Non-pigmented ciliary epithelial cell (primary cell): ENCODE measurements at regions not wholly inside any gene's neighbourhood (a gene's known extent, or its start where the extent isn't known, plus 50 kb on each side); places are given as distances from the start of the nearest gene placed in this dataset.
"Not testable (repeated sequence)": the region's sequence is repeated elsewhere in the genome, so short reads cannot be mapped to it uniquely, and the experiment has no call there.

Experiments used
- DNase-seq: peaks from one replicate; pipeline ENCODE4 v3.0.0-alpha.2; 2010; ENCODE audit warnings: low read depth

DNA sequence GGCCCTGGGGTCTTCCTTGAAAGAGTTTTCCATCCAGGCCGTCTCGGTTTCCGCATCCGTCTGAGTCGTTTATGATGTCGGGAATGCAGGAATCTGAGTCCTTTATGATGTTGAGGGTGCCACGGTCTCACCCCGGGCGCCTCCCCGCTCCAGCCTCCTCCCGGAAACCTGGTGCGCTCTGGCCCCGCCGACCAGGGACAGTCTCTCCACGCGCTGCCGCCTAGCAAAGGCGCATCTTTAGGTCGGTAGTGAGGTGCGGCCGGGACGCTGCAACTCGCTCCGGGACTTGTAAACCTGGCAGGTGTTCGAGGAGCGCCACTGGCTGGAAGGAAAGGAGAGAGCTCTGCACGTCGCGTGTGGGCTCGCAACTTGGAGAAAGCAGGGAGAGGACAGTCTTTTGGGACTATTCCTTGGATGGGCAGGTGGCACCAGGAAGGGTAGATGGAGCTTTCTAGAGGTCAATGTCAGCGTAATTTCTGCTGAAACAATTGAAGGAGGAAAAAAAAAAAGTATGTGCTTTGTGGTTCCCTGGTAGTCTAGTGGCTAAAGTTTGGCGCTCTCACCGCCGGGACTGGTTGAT, 132.0 kb downstream of the FAM72B start:
- not testable (repeated sequence) for DNase-seq

DNA sequence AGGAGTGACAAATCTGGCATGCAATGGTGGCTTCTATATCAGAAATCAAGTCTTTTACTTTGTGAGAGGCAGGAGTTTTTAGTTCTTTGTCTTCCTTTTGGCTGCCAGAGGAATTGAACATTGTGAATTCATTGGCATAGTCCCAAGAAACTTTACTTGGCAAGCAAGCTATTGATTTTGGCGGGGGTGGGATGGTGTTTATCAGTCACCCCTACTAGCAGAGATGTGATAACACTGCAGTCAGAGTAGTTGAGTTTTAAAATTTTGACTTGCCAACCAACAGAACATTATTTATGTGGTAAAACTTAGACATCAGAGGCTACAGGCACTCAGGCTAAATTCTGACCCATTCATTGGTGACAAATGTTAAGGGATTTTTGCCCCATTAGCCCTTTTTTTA, 129.2 kb downstream of the FAM72B start:
- not testable (repeated sequence) for DNase-seq

DNA sequence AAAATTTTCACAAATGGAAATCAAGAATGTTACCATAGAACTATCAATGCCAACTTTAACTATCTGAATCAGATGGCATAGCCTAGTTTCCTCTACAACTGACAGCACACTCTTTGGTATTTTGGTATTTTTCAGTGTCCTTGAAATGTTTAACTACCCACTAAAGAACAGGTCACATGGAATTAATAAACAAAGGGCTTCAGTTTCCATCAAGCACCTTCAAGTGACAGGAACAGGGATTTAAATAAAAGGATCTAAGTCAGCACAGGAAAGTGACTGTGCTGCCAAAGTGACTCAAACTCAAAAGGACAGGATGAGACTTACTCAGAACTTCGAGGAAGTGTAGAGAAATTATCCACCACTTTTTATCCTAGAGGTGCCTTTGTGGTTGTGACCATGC, 117.2 kb downstream of the FAM72B start:
- not testable (repeated sequence) for DNase-seq

DNA sequence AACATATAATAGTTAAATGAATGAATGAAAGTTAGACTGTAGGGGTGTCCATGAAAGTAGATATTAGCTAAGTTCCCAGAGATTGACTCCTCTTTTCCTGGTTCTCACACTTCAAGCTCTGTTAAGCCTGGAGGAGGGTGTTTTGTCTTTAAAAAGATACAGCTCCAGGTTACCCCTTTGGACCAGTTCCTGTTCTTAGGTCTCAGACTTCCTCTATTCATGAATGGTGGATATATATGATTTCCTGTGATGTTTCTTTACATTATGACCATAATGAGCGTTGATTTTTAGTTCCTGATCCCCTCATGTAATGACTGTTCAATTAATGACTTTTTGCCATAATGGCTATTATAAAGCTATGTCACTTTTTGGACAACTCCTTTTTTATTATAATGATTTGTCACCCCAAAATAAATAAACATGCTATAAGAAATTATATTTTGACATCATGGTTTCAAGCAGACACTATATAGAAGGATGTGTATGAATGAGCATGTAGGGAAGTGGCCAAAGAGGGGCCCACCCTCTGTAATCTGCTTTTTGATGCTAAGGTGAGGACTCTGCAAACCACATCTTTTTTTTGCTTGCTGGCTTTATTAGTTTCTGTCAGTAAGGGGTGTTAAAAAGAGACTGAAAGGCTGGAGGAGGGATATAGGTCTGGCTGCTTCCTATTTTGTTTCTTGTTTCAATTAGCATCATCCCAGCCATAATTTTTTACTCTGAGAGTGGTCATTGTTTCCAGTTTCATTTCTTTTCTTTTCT, 115.2 kb downstream of the FAM72B start:
- not testable (repeated sequence) for DNase-seq

DNA sequence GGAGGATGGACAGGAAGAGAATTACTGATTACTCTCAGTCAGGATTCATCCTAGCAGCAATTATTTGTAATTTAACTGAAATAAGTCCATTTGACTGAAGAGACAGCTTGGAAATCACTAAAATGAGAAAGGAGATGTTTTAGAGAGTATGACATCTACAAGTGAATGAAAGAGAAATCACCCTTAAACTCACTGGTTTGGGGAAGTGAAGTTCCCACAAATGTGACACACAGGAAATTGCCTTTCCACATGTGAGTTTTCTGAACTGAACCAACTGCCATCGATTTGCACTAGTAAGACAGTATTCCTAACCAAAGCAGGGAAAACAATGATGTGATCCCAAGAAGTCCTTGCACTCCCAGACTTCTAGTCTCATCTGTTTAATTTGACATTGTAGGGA, 110.3 kb downstream of the FAM72B start:
- not testable (repeated sequence) for DNase-seq

DNA sequence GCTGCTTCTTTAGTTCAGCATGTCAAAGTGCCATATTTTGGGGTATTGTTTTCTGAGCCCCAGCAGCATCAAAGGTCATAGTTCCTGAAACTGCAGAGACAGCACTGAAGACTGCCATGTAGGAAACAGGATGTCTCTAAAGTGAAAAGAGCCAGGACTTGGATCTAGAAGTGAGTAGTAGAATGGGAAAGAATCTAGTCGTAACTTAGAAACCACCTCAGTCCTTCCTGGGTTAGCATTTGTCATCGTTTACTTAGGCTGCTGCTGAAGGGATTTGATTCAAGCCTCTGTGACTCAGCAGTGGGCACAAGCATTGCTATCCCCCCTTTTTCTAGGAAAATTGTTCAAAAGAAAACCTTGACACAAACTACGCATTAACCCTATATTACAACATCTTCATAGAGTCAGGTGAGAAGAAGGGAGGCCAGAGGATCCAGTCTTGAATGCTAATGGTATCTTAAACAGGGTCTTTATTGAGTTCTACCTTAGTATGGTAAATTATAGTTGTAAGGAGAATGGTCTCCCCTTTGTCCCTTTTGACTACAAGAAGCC, 108.8 kb downstream of the FAM72B start:
- not testable (repeated sequence) for DNase-seq

DNA sequence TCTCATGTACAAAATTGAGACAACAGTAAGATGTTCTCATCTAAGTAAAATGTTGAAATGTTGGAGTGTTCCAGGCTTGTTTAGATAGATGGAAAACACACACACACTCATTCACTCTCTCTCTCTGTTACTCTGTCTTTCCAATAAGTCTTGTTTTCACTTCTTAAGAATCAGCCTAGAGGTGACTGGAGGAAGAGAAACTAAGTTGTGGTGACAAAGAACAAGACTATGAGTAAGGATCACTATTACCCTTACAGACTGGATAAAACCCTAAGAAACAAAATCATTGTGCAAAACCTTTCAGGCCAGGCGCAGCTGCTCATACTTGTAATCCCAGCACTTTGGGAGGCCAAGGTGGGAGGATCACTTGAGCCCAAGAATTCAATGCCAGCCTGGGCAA, 107.5 kb downstream of the FAM72B start:
- DNase-seq: not testable (repeated sequence)

DNA sequence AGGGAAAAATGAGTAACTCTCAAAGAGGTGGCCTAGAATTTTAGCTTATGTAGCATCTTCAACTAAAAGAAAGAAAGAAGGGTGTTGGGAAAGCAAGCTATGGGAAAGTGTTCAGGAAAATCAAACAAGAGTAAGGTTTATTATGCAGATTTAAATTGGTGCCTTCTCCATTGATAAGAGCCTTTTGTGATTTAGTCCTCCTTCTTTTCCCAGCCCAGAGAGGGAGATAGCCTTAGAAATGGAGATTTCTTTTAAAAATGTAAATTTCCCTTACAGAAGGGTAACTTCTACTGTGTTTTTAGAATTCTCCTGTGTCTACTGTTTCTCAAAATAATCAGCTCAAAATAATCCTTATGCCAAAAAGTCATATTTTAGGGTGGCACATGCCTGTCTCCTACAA, 104.5 kb downstream of the FAM72B start:
- DNase-seq: not testable (repeated sequence)

DNA sequence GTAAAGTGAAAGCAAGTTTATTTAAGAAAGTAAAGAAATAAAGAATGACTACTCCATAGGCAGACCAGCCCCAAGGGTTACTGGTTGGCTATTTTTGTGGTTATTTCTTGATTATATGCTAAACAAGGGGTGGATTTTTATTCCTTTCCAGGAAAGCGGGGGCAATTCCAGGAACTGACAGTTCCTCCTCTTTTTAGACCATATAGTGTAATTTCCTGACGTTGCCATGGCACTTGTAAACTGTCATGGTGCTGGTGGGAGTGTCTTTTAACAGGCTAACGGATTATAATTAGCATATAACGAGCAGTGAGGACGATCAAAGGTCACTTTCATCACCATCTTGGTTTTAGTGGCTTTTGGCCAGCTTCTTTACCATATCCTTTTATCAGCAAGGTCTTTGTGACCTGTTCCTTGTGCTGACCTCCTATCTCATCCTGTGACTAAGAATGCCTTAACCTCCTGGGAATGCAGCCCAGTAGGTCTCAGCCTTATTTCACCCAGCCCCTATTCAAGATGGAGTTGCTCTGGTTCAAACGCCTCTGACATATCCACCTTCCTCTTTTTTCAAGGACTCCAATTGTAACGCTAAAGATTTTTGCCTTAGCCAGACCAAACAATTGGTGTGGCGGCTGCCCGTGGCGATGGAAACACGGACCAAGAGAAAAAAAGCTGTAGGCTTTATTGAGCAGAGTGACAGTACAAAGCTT, 103.8 kb downstream of the FAM72B start:
- DNase-seq: not testable (repeated sequence)

DNA sequence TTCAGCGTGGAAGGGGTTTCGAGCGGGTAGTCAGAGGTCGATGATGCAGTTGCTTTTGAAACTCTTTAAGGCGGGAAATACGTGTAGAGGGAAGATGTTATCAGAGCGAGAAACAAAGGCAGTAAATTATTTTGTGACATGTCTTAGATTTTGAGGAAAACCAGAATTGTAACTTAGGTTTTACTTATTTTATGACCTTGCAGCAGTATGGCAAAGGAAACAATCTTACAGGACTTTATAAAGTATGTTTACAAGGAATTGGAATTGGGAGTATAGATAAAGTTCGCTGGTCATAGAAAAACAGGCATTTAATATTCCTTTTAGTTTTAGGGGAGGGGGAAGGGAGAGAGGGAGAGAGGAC, 103.3 kb downstream of the FAM72B start:
- not testable (repeated sequence) for DNase-seq

DNA sequence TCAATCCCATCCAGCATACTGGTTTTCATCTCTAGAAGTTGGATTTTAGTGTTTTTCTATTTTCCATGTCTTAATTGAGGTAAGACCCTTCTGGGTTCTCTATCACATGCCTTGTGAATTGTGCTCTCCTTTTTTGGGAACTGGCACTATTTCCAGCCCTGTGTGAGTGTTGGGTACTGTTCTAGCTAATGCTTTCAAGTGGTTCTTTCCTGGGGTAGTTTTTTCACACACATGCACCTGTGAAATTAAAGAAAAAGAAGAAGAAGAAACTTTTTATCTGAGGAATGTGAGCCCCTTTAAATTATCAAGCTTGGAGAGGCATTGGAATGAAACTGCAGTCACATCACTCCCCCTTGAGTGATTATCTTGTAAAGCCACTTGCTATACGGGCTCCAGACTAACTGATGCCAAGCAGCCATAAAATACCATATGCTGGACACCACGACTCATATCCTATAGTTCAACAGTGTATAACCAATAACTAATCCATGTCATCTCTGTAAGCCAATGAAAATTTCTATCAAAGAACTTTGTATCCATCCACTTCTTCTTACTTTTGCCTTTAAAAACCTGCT, 102.4 kb downstream of the FAM72B start:
- DNase-seq: not testable (repeated sequence)

DNA sequence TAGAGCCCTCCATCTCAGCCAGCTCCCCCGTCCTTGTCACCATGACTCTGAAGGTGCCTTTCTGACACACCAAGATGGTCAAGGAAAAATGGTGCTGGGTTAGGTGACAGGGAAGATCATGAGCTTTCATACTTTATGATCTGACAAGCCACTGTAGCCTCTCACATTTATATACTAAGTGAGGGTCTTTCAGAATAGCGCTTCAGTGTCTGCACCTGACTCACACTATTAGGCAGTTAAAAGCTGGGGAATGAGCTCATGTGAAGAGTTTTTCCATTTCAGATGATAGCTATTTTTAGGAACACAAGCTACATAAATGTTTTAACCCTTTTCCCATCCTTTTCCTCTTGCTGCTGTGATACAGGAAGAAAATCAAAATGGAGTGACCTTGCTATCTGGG, 101.1 kb downstream of the FAM72B start:
- not testable (repeated sequence) for DNase-seq

DNA sequence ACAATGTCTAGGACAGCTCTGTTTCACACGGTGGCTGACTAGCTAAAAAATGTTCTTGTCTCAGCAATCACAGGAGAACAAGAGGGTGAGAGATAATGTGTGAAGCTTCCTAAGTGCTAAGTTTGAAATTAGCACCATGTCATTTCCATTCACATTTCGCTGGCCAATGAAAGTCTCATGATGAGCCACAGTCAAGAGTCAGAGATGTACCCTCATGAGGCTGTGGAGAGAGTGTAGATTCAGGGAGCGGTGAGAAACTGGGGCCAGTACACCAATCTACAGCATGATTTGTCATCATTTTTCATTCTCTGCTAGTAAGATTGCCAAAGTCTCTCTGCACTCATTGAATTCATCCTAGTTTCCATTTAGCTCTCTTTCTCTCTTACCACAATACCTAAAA, 97.9 kb downstream of the FAM72B start:
- not testable (repeated sequence) for DNase-seq

DNA sequence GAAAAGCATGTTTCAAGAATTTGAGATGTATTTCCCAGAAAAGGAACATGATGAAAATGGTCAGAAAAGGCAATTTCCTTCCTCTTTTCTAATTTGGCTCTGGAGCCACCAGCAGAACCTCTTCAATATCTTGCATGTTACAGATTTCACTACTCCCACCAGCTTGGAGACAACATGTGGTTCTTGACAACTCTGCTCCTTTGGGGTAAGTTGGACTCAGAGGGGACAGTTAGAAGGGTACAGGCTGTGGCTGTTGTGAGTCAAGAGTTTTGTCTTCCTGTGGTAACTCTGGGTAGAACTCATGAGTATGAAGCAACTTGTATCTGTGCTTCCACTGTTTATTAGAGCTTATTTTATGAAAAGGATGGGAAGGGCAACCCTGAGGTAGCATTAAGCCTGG, 96.9 kb downstream of the FAM72B start:
- DNase-seq: not testable (repeated sequence)

DNA sequence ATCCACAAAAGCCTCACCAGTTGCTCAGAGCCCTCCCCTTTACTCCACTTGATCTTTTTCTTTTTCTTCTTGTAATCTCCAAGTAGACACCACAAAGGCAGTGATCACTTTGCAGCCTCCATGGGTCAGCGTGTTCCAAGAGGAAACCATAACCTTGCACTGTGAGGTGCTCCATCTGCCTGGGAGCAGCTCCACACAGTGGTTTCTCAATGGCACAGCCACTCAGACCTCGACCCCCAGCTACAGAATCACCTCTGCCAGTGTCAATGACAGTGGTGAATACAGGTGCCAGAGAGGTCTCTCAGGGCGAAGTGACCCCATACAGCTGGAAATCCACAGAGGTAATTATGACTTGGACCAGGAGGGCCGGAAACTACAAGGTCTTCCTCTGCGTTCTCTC, 95.6 kb downstream of the FAM72B start:
- not testable (repeated sequence) for DNase-seq

DNA sequence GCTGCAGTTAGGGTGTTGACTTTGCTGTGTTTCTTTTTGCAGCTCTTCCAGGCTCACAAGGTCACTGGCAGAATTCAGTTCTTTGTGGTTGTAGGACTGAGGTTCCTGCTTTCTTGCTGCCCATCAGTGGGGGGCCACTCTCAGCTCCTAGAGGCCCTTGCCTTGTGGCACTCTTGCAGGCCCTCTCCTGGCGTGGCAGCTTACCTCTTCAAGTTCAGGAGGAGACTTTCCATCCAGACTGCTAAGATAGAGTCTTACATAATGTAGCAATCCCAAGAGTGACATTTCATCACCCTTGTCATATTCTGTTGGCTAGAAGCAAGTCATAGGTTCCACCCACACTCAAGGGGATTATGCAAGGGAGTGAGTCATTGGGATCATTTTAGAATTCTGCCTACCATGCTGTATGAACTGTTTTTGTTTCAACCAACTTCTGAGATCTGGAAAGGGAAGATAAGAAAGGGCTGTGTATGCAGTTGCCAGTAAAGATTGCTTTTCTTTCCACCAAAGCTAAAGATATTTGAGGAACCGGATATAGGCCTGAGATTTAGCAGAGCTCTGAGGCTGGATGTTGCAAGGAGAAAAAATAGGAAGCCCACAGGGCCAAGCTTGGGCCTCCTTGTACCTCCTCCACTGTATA, 91.7 kb downstream of the FAM72B start:
- not testable (repeated sequence) for DNase-seq

DNA sequence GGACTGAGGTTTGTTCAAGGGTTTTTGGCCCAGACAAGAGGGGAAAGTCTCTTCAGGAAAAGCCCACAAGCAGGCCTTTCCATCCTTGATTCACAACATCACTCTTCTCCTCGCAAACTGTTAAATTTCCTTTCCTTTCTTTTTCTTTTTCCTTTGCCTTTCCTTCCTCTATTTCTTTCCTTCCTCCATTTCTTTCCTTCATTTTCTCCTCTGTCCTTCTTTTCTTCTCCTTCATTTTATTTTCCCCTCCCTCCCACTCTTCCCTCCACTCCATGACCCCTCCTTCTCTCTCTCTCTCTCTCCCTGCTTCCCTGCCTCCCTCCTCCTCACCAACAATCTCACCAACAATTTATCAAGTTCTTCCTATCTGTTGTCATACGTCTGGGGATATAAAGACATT, 89.1 kb downstream of the FAM72B start:
- not testable (repeated sequence) for DNase-seq

DNA sequence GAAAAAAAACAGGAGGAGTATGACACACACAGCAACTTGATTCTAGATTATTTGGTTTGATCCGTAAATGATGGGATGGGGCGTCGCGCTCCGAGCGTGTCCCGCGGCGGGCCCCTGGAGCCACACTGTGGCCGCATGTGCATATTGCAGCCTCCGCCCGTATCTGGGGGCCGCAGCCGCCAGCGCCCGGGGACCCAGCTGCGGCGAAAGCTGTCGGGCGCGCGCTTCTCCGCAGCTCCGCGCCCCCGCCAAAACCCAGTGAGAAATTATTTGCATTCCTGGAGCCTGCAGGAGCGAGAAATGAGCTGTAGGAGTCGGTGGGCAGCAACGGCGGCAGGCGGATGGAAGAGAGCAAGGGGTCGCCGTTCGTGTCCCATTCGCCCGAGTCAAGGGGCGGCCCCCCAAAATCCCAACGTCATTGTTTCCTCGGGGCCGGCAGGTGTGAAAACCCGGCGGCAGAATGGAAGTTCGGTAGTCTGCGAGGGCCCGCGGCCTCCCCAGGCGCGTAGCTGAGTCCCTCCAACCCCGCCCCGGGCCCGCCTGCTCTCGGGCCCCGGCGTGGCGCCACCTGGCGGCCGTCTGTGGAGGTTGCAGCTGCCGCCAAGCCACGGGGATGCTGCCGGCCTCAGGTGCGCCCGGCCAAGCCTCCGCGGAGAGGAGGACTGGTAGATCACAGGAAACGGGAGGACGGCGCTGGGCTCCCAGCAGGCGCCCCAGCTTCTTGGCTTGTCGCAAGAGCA, 86.8 kb downstream of the FAM72B start:
- DNase-seq: not testable (repeated sequence)

DNA sequence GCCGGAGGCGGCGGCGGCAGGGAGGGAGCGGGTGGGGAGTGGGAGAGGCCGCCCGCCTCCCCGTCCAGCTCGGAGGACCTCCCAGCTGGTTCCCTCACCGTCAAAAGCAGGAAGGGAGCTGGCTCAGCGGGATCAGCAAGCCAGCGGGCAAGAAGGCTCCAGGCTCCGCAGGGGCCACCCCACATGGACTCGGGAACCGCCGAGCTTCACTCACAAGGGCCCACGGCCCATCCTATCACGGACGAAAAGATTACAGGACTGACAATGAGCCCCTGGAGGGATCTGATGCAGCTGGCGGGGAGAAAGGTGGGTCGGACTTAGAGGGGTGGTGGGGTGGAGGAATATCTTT, 86.3 kb downstream of the FAM72B start:
- DNase-seq: not testable (repeated sequence)

DNA sequence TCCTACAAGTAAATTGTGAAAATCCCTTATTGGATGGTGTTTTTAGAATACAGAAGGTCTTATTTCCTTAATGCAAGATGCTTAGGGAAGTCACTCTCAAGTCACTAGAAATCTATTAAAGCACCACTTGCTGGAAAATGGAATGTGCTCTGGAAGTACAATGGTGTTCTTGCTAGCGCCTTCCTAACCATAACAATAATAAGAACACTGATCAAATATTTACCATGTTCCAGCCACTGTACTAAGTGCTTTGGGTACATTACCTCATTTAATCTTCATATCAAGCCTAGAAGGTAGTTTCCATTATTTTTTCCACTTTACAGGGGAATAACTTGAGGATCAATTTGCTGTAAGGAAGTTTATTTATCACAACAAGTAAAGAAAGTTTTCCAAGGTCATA, 75.1 kb downstream of the FAM72B start:
- DNase-seq: not testable (repeated sequence)
